HCEC 1CT (cell line): ENCODE measurements at regions not wholly inside any gene's neighbourhood (a gene's known extent, or its start where the extent isn't known, plus 50 kb on each side); places are given as distances from the start of the nearest gene placed in this dataset.
"Not testable (repeated sequence)": the region's sequence is repeated elsewhere in the genome, so short reads cannot be mapped to it uniquely, and the experiment has no call there.

ENCODE experiments used
- DNase-seq: peaks from one replicate; pipeline ENCODE4 v3.0.0-alpha.2; 2017

DNA sequence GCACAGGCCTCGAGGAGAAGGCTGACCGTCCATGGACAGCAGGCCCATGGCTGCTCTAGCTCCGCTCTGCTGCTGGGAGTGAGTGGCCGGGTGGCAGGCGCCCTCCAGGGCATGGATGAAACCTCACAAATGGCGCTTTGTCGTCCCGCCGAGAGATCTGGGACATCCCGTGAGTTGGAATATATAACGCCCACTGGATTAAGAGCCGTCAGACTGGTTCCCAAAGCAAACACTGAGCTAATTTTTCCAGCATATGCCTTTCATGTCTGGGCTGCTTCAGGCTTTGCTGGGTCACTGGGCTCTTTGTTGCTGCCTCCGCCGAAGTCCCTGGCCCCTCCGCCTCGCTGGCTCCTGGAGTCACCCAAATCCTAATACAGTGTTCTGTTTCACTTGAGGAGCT is 266.3 kb downstream of the FOXL1 start:
- DNase-seq: no peak

DNA sequence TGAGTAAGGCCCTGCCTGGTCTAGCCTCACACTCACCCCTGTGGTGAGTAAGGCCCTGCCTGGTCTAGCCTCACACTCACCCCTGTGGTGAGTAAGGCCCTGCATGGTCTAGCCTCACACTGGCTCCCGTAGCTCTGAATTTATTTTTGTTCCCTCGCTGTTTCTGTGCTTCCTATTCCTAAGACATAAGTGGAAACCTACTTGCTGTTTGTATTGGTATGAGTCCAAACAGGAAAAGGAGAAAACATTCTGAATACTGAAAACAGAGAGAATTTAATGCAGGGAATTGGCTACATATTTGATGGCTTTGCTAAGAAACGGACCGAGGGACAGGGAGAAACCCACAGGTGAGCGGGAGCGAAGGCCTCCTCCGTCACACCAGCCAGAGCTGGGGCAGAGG is 267.8 kb downstream of the FOXL1 start:
- DNase-seq: no peak

DNA sequence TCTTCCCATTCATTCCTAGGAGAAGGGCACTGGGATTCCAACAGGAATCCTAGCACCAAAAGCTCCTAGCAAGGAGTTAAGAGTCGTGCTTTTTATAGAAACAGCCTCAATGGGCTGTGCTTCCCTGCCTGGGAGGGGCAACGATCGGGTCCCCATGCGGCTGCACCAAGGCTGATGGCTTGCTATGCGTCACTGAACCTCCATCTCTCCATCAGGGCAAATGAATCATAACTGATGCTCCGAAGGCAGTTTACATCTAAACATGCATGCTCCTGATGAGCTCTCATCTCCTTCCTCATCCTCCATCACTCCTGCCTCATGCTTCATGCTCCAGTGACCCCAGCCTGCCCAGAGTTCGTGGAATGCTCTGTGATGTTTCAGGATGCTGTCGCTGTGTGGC is 270.5 kb downstream of the FOXL1 start:
- DNase-seq: no peak

DNA sequence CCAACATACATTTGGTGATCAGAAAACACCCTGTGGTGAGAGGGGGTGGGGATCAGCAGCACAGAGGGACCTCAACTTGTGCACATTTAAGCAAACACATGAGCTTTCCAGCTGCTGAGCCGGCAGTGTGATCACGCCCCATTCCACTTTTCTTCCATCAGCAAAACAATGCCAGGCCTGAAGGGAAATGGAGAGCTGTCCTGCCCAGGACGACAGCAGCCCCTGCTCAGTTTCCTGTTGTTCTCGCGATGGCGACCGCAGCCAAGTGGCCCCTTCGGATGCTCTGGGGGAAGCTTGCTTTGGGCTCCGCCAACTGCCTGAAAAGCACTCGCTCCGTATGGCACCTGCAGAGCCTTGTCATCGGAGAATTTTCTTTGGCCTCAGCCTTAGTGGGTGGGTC is 272.3 kb downstream of the FOXL1 start:
- DNase-seq: no peak

DNA sequence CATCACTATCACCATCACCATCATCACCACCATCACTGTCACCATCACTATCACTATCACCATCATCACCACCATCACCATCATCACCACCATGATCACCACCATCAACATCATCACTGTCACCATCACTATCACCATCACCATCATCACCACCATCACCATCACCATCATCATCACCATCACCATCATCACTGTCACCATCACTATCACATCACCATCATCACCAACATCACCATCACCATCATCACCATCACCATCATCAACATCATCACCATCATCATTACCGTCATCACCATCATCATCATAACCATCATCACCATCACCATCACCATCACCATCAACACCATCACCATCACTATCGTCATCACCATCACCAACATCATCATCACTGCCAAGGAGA is 273.8 kb downstream of the FOXL1 start:
- DNase-seq: no peak

DNA sequence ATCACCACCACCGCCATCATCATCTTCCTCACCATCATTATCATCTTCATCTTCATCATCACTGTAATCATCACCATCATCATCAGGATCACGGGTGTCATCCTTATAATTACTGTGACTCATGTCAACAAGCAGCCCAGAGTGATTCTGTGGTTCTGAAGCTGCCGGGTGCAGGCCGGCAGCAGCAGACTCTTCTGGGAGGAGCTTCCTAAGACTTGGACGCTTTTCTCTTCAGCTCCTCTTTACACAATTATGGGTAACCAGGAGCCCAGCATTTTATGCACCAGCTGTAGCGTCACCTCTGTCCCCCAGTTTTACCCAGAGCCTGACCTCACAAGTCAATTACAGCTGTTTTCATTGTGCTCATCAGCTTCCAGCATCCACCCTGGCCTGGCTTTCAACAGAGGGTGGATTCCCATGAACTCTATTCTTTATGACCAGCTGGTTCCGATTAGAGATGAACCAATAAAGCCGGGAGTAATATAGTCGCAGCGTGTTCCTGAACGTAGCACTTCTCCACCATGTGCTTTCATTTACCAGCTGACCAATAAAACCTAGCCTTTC is 275.8 kb downstream of the FOXL1 start:
- no peak for DNase-seq

DNA sequence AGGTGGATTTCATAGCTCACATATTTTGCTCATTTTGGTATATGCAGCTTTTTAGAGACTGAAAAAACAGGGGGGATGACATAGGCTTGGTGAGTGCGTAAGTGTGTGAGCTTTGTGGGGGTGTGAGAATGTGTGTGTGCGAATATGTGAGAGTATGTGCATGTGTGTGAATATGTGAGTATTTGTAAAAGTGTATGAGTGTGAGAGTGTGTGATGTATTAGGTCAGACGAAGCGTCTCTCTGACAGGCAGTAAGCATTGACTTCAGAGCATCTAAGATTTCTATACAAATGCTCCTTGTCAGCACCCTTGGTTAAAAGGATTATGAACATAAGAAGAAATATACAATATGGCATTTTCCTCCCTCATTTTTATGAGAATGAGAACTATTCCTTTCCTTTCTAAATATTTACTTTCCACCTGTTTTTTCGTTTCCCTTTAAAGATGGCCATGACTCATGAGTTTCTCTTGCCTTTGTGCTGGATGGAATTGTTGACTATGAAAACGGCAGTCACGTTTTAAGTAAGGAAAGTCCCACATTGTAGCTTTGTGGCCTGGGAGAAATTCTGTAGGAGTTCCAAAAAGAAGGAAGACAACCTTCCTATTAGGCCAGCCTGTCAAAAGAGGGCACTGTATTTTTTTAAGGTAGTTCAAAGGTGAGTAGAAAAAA is 276.4 kb downstream of the FOXL1 start:
- no peak for DNase-seq

DNA sequence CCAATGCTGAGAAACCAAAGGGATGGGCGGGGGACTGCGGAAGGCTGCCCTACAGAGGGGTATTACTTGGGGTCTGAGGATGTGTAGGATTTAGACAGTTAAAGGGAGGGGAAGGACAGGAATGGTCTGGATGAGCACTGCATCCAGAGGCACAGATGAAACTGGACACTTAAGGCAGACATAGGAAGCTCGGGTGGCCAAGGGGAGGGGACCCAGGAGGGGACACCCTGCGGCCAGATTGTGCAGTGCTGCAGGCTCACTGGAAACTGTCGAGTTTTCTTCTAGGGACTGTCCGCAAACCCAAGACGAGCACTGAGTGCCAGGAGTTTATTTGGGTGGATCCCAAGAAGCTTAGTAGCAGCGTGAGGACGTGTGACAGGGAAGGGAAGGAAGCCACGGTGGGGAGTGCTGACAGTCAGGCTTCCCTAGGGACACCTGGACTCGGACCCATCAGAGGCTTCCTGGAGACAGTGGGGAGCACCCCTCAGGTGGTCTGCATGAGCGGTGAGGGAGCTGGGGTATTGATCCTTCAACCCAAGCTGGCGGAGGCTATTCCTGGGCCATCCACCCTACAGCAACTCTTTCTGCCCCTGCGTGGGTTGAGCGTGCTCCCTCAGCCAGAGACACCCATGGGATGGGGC is 278.7 kb downstream of the FOXL1 start:
- no peak for DNase-seq

DNA sequence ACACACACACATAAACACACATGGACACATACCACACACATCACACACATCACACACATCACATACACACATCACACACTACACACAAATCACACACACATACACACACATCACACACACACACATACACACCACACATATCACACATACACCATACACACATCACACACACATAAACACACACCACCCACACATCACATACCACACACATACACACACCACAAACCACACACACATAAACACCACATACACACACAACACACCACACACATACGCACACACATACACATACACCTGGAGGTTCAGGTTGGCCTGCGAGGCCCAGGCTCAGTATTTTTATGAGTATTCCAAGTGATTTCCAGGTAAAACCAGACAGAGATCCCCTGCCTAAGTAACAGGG is 279.5 kb downstream of the FOXL1 start:
- DNase-seq: no peak

DNA sequence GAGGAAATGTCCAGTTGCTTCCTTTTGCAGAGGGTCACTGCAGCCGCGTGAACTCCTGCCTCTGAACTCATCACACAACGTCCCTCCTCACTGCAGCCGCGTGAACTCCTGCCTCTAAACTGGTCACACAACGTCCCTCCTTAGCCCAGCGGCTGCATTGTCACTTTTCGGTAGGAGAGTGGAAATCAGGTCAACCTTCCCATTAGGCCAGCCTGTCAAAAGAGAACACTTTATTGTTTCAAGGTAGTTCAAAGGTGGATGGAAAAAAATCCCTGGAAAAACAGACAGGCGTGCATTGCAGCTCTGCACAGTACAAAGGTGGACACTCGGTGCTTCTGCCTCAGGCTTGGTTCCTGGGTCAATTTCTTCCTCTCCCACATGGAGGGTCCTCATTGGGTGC is 280.2 kb downstream of the FOXL1 start:
- DNase-seq: no peak

DNA sequence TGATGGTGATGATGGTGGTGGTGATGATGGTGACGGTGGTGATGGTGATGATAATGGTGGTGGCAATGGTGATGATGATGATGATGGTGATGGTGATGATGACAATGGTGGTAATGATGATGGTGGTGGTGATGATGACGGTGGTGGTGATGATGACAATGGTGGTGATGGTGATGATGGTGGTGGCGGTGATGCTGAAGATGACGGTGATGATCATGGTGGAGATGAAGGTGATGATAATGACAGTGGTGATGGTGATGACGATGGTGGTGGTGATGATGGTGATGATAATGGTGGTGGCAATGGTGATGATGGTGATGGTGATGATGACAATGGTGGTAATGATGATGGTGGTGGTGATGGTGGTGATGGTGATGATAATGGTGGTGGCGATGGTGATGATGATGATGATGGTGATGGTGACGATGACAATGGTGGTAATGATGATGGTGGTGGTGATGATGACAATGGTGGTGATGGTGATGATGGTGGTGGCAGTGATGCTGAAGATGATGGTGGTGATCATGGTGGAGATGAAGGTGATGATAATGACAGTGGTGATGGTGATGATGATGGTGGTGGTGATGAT is 283.0 kb downstream of the FOXL1 start:
- not testable (repeated sequence) for DNase-seq

DNA sequence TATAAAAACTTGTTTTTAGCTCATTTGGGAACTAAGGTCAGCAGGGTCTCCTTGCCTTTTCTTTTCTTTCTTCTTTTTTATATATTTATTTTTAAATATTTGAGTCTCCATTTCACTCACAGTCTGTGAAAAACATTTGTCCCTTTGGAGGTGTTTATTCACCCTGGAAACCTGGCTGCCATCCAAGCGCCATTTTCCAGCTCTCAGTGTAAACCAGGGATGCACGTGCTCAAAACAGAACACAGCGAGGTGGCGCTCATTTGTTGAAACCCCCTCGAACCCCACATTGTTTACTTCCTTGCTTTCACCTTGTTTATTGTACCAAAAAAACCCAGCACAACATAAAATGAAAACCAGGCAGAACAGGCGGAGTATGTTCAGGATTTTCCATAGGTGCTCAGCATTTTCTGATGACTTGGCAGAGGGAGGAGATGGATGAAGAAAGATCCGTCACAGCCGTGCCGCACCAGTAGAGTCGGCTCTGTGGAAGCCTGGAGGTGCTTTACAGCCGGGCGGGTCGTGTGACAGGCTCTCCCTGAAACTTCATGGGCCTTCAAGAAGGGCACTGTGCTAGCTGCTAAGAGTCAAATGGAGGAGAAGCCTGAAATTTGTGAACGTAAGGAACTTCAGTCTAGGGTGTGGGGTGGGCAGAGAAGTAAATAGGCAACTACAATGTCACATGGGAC is 284.4 kb downstream of the FOXL1 start:
- no peak for DNase-seq

DNA sequence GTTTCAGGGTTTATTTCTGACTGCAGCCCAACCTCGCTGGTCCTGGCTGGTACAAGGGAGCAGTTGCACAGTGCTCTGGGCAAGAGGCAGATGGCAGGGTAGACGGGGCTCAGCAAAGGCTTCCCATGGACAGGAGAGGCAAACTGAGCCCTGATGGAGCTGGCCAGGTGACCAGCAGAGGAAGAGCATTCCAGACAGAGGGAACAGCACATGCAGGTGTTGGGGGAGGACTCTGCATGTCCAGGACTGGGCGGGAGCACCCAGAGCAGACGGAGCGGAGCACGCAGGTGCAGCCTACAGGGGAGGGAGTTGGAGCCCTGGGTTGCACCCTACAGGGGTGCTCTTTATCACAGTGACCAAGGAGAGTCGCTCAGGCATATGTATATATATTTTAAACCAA is 285.3 kb downstream of the FOXL1 start:
- DNase-seq: no peak

DNA sequence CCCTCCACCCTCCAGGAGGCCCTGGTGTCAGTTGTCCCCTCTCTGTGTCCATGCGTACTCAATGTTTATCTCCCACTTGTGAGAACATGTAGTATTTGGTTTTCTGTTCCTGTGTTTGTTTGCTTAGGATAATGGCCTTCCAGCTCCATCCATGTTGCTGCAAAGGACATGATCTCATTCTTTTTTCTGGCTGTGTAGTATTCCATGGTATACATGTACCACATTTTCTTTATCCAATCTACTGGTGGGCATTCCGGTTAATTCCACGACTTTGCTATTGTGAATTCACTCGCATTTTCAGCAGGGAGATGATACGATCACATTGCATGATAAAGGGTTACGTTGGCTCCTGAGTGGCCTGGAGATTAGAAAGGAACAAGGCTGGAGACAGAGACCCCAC is 286.2 kb downstream of the FOXL1 start:
- no peak for DNase-seq

DNA sequence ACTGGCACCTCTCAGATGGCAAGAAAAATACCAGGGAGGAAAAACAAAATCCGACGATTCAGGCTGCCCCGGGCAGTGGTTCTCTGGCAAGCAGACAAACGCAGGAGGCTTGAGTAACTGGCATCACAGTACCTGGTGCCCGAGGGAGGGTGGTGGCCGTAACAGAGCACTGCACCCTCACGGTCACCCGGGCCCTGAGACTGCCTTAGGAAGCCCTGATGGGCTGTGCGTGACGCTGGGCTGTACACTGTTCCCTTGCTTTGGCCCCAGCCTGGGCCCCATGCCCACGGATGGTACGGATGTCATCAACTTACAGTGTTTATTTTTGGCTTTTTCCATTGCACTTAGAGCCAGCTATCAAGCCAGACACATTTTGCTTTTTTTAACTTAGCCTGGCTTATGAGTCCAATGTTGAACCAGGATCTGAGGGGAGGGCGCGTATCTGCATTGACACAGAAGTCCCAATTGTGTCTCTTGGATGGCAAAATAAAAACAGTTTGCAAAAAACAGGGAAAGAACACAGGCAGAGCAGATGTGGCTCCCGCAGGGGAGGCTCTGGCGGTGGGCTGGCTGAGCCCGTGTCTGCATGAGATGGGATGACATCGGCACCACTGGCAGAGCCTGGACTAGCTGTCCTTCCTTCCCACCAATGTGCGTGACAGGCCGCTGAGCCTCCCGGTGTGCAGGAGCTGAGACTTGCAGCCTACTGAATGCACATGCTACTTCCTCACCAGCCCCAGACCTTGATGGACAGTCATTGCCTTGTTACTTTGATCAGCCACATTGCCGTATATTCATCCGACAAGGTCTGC is 287.7 kb downstream of the FOXL1 start:
- no peak for DNase-seq

DNA sequence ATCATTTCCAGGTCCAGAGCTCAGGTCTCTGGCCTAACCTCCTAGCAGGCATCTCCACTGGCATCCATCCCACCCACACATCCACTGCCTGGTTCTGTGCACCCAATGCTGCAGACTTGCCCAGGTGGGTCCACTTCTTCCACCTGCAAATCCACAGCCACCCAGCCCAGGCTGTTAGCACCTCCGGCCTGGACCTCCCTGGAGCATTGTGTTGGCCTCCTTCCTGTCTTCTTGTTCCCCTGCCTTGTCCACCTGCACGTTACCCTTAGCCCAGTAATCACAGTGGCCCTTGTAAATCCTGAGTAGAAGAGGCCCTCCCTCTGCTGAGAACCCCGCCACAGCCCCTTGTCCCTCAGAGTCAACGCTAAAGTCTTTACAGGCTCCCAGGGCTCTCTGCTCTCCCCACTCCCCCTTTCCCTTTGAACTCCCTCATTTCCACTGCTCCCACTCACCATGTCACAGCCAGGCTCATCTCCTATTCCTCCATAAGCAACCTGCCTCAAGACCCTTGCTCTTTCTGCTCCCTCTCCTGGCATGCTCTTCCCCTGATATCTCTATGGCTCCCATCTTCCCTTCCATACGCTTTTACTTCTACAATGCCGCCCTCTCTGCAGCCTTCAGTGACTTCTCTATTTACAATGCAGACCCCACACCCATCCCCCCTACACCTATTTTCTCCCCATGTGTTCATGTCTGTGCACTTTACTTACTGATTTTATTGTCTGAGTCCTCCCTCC is 288.8 kb downstream of the FOXL1 start:
- no peak for DNase-seq

DNA sequence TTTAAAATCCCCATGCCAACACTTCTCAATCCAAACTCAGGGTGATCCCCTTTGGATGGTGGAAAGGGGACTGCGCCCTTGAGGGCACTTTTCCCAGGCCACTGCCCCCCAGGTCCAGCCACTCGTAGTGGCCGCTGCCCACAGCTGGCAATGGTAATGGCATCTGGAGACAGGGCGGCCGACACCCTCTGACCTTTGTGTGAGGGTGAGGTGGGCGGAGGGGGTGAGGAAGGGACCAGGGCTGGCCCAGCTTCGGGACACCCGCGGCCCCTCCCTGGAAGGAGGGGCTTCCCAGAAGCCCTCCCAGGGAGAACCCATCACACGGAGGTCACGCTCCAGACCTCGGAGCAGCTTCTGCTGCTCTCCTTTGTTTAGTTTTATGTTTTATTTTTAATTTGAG is 289.7 kb downstream of the FOXL1 start:
- no peak for DNase-seq

DNA sequence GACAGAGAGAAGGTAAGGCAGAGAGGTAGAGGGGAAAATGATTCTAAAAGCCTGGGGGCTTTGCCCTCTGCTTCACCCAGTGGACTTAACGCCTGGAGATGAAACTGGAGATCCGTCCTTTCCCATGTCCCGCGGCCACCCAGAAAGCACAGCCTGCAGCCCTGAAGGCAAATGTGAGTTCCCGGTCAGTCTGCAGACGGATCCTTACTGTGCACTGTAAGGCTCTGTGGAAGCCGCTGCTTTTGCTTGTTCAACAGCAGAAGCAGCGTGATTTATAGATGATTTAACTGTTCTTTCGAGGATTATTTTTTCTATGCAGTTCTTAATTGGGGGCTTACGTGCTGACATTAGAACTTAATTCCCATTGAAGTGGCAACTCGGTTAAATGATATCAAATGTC is 290.4 kb downstream of the FOXL1 start:
- DNase-seq: no peak

DNA sequence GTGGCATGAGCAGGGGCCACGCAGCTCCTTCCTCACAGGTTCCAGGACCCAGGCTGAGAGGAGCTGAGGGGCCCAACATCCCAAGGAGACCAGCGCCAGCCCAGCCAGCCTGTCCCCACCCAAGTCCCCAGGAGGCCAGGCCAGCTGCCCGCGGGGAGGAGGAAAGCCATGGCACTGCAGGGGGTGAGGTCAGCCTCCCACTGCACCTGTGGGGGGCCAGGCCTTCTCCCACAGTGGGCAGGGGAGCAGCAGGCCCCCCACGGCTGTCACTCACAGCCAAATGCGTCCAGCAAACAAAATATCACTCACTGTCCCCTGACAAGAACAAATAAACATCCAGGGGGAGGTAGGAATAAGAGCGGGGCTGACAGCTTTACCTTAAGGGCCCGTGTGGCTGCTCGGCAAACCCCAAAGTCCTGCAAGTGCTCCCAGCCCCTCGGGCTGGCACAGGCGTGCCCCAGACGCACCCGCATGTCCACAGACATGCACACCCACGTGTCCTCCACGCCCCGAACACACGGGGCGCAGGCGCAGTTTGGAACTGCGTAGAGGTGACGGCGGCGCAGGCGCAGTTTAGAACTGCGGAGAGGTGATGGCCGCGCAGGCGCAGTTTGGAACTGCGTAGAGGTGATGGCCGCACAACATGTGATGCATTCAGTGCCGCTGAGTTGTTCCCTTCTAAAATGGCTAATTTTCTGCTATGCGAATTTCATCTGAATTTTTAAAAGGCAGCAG is 291.1 kb downstream of the FOXL1 start:
- no peak for DNase-seq

DNA sequence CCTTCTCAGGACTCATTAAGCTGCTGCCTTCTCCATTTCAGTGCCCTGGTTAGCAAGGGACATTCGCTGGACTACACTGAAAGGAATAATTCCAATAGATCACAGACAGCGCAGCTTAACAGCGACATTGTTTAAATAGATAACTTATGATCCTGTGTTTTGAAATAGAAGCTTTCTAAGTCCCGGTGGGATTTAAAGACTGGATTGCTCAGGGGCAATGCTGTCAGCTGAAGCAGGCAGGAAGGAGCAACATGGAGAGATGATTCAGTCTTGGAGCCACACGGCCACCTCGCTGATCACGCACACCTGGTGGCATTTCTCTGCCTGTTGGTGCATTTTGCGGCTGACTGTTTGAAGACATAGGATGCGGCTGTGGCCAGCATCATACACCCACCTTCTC is 292.0 kb downstream of the FOXL1 start:
- DNase-seq: no peak

DNA sequence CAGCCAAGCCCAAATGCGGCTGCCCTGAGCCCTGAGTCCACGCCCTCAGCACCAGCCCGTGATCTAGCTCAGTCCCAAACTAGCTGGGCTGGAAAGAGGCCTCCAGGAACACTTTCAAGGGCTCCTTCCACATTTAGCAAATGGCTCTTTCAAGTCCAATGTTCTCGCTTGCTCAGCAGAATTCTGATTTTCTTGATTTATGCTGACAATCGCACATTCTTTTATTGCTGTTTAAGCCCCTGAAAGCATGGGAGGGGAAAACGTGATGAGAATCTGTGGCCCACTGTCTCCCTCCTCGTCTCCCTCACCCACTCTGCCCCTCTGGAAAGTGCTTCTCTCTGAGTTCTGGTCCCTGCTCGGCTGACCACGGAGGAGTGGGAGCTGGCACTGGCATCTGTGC is 293.8 kb downstream of the FOXL1 start:
- no peak for DNase-seq

DNA sequence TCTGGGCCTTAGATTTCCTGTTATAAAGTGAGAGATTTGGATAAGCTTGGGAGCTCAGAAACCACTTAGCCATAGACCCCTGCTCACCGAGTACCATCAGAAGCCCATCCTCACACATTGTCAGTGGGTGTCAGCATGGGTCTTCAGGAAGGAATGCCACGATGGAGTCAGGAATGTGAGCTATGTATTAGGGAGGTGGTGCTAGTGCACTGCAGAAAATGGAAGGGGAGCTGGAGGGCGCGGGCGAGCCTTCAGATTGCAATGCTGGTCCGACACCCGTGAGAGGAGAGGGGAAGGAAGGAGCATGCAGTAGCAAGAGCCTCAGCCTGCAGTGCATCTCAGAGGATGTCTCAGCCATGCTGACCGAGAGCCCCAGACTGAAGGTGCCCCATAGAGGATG is 294.5 kb downstream of the FOXL1 start:
- DNase-seq: no peak
